PC-9 (cell line): ENCODE measurements at regions not wholly inside any gene's neighbourhood (a gene's known extent, or its start where the extent isn't known, plus 50 kb on each side); places are given as distances from the start of the nearest gene placed in this dataset.

Experiments
- BruUV-seq: library from RNA; stranded (reverse); fragments of 400-500 nt; replicated peaks from 2 replicates; lab custom pipeline; 2021; lab: Mats Ljungman, UMichigan
- CTCF ChIA-PET: fragments of 300-600 bp; sonication (Branson Sonifier 250); formaldehyde crosslinking; loops from one replicate; lab custom pipeline; 2022; ENCODE audit warnings: antibody characterized with exemption; lab: Charles Lee
- POLR2A ChIA-PET: fragments of 300-600 bp; sonication (Branson Sonifier 250); formaldehyde crosslinking; loops from one replicate; lab custom pipeline; 2022; ENCODE audit warnings: antibody characterized with exemption; ENCODE audit not compliant: unreplicated experiment; lab: Charles Lee
- DNase-seq, 2 experiments: peaks; one replicate each; pipeline versions ENCODE4 v3.0.0 to v3.0.0-alpha.2; 2015 to 2022; ENCODE audit warnings: mixed read lengths in 1 of 2
- H2AFZ ChIP-seq: fragments of 200-600 bp; sonication (generic); 2 replicates; pipeline ENCODE4 v1.8.1; 2017; ENCODE audit warnings: antibody characterized with exemption
- H3F3A ChIP-seq: fragments of 200-600 bp; sonication (generic); 2 replicates; pipeline ENCODE4 v1.8.1; 2017; ENCODE audit warnings: antibody characterized with exemption, mild to moderate bottlenecking, low read depth; ENCODE audit not compliant: insufficient read depth
- H3K27ac ChIP-seq: fragments of 200-600 bp; sonication (generic); 2 replicates; pipeline ENCODE4 v1.6.1; 2016; ENCODE audit warnings: mixed run types
- H3K27me3 ChIP-seq: fragments of 200-600 bp; sonication (generic); 2 replicates; pipeline ENCODE4 v1.6.1; 2016; ENCODE audit warnings: low read depth, mixed run types; ENCODE audit not compliant: insufficient read depth
- H3K36me3 ChIP-seq: fragments of 200-600 bp; sonication (generic); 2 replicates; pipeline ENCODE4 v1.6.1; 2016; ENCODE audit warnings: low read depth, mixed run types
- H3K4me1 ChIP-seq: fragments of 200-600 bp; sonication (generic); replicated peaks from 2 replicates; pipeline ENCODE4 v1.6.1; 2016; ENCODE audit warnings: mixed run types; ENCODE audit not compliant: insufficient read depth
- H3K4me2 ChIP-seq: fragments of 200-600 bp; sonication (generic); 2 replicates; pipeline ENCODE4 v1.6.1; 2017; ENCODE audit warnings: mixed run types
- H3K4me3 ChIP-seq: fragments of 200-600 bp; sonication (generic); 2 replicates; pipeline ENCODE4 v1.6.1; 2016; ENCODE audit warnings: mixed run types
- H3K79me2 ChIP-seq: fragments of 200-600 bp; sonication (generic); 2 replicates; pipeline ENCODE4 v1.6.1; 2017; ENCODE audit warnings: low read depth, mixed run types
- H3K9me2 ChIP-seq: fragments of 200-600 bp; sonication (generic); 2 replicates; pipeline ENCODE4 v1.8.1; 2017; ENCODE audit warnings: mild to moderate bottlenecking; ENCODE audit not compliant: insufficient read depth
- H3K9me3 ChIP-seq: fragments of 200-600 bp; sonication (generic); 2 replicates; pipeline ENCODE4 v1.8.1; 2016; ENCODE audit warnings: low read depth; ENCODE audit not compliant: insufficient read depth
- H4K20me1 ChIP-seq: fragments of 200-600 bp; sonication (generic); 2 replicates; pipeline ENCODE4 v1.8.1; 2017; ENCODE audit not compliant: insufficient read depth
- CTCF ChIP-seq: fragments of 200-600 bp; sonication (generic); conservative IDR thresholded peaks from 2 replicates; pipeline ENCODE4 v1.6.1; 2017; ENCODE audit warnings: mixed run types, antibody characterized with exemption, mild to moderate bottlenecking, moderate library complexity
- EZH2 ChIP-seq: fragments of 200-600 bp; sonication (generic); IDR thresholded peaks from 2 replicates; pipeline ENCODE4 v1.8.0; 2017; ENCODE audit warnings: antibody characterized with exemption, low read depth
- intact Hi-C: fragments of 100-400 bp; cut with micrococcal nuclease; formaldehyde crosslinking; loops from one replicate; pipeline ENCODE4 v1.10.0; 2022; ENCODE audit not compliant: unreplicated experiment

DNA sequence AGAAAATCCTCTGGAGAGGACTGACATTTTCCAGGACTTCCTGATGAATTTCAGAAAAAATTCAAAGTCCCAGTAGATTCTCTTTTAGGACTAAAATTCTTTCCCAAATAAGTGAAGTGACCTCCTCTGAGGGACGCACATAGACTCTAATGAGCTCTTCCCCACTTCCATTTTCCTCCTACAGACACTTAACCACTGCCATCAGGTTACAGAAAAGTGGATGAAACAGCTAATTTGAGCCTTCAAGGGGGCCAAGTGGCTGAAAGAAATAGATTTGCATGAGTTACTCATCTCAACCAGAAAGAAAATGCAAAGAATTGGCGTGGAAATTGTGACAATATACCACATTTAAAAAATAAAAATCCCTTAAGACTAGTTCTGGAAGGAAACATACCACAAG, 185.3 kb upstream of the EDNRB start:
- Histone ChIP-seq H3K27me3 (no peaks in the 10 kb centered on the region), H3K27ac (no peak overlapping the region), H3K9me3 (no peaks in the 10 kb centered on the region), H2AFZ (no peak overlapping the region), H3K36me3 (no peaks in the 10 kb centered on the region), H3F3A (no peaks in the 10 kb centered on the region), H3K4me2 (no peak overlapping the region), H3K4me3 (no peak overlapping the region), H3K9me2 (no peaks in the 10 kb centered on the region), H3K4me1 (no peaks in the 10 kb centered on the region), H4K20me1 (no peaks in the 10 kb centered on the region), H3K79me2 (no peaks in the 10 kb centered on the region)
- no peak for DNase-seq
- POLR2A ChIA-PET: no interaction called here
- no TSS peak for BruUV-seq
- CTCF ChIA-PET: no interaction called here
- intact Hi-C loops: no loop called here
- TF ChIP-seq CTCF (no peak), EZH2 (no peak)

GRCh38 chr13:78102741-78103140, 184.1 kb upstream of the EDNRB start:
- Histone ChIP-seq H4K20me1 (no peaks in the 10 kb centered on the region), H3K4me2 (no peak overlapping the region), H3K9me3 (no peaks in the 10 kb centered on the region), H2AFZ (peak overlapping the region; percentile 66; the same call in 1 of the 2 replicates), H3K9me2 (no peaks in the 10 kb centered on the region), H3F3A (no peaks in the 10 kb centered on the region), H3K27me3 (no peaks in the 10 kb centered on the region), H3K36me3 (no peaks in the 10 kb centered on the region), H3K27ac (peak overlapping the region; percentile 19; the same call in 1 of the 2 replicates), H3K4me3 (no peak overlapping the region), H3K4me1 (no peaks in the 10 kb centered on the region), H3K79me2 (no peaks in the 10 kb centered on the region)
- TF ChIP-seq CTCF (no peak), EZH2 (no peak)
- ChIA-PET CTCF (interaction anchor here (0.6 kb wide), 1 partner anchor 102 kb away, joined by 11 read pairs; no protein-coding TSS in a partner anchor), POLR2A (no interaction called here)
- no TSS peak for BruUV-seq
- no peak for DNase-seq
- intact Hi-C loops: no loop called here

GRCh38 chr13:78102121-78102677, 183.6 kb upstream of the EDNRB start:
- no peak overlapping the region for H3K4me2 ChIP-seq
- DNase-seq: no peak
- H3K4me1 ChIP-seq: no peaks in the 10 kb centered on the region
- H3K36me3 ChIP-seq: no peaks in the 10 kb centered on the region
- no TSS peak for BruUV-seq
- no peak overlapping the region for H3K27ac ChIP-seq
- no peaks in the 10 kb centered on the region for H3F3A ChIP-seq
- no peaks in the 10 kb centered on the region for H3K9me3 ChIP-seq
- no peaks in the 10 kb centered on the region for H3K79me2 ChIP-seq
- TF ChIP-seq EZH2: no peak
- no peak for TF ChIP-seq CTCF
- 0 out of 2 replicates have a peak overlapping the region, but pooled peaks have one; percentile 3 for H2AFZ ChIP-seq
- intact Hi-C loops: no loop called here
- H3K9me2 ChIP-seq: no peaks in the 10 kb centered on the region
- no peaks in the 10 kb centered on the region for H3K27me3 ChIP-seq
- no peak overlapping the region for H3K4me3 ChIP-seq
- no peaks in the 10 kb centered on the region for H4K20me1 ChIP-seq
- POLR2A ChIA-PET: no interaction called here
- CTCF ChIA-PET: interaction anchor here (0.6 kb wide), 1 partner anchor 101 kb away, joined by 11 read pairs; no protein-coding TSS in a partner anchor
